GM20000 (cell line): ENCODE measurements at regions not wholly inside any gene's neighbourhood (a gene's known extent, or its start where the extent isn't known, plus 50 kb on each side); places are given as distances from the start of the nearest gene placed in this dataset.
A peak's percentile ranks its signal among the peaks of the same experiment; 100 is the strongest.

Experiments used
- DNase-seq: peaks from one replicate; pipeline ENCODE4 v3.0.0; 2012; ENCODE audit warnings: low spot score
- CTCF ChIP-seq: IDR thresholded peaks from 2 replicates; pipeline ENCODE4 v1.5.1; 2012; ENCODE audit warnings: mild to moderate bottlenecking, control low read depth; ENCODE audit errors: extremely low read depth, missing control alignments

GRCh38 chr12:124497039-124497438 lies 70.4 kb downstream of the NCOR2 start:
- DNase-seq = no peak
- TF ChIP-seq CTCF = no peak

- no peak for TF ChIP-seq CTCF
- DNase-seq = peak; percentile 73
Measured at GRCh38 chr12:124496584-124496983, 70.8 kb downstream of the NCOR2 start.

- no peak for DNase-seq
- TF ChIP-seq CTCF = no peak
Measured at GRCh38 chr12:124495194-124495983, 72.0 kb downstream of the NCOR2 start.

- no peak for DNase-seq
Measured at GRCh38 chr12:124494751-124495129, 72.7 kb downstream of the NCOR2 start.

GRCh38 chr12:124493809-124494750 lies 73.3 kb downstream of the NCOR2 start:
- peak; percentile 96 for DNase-seq
- TF ChIP-seq CTCF = no peak

More at GRCh38 chr12:124494751-124495129, 72.7 kb downstream of the NCOR2 start:
- no peak for TF ChIP-seq CTCF

GRCh38 chr12:124492879-124493808 lies 74.3 kb downstream of the NCOR2 start:
- DNase-seq = no peak
- TF ChIP-seq CTCF = no peak
